NCI-H2196 (cell line): ENCODE measurements at regions not wholly inside any gene's neighbourhood (a gene's known extent, or its start where the extent isn't known, plus 50 kb on each side); places are given as distances from the start of the nearest gene placed in this dataset.
"Not testable (repeated sequence)": the region's sequence is repeated elsewhere in the genome, so short reads cannot be mapped to it uniquely, and the experiment has no call there.

Source experiments
- DNase-seq: peaks from one replicate; lab custom pipeline; 2025; ENCODE audit not compliant: unreplicated experiment; lab: John Stamatoyannopoulos, UW

GRCh38 chr1:195715652-195716051 lies 892.6 kb downstream of the KCNT2 start:
- DNase-seq: no peak

- no peak for DNase-seq
Measured at GRCh38 chr1:195714248-195714647, 894.0 kb downstream of the KCNT2 start.

- DNase-seq: no peak
Measured at GRCh38 chr1:195709821-195710220, 898.4 kb downstream of the KCNT2 start.

GRCh38 chr1:195704028-195704427 lies 904.2 kb downstream of the KCNT2 start:
- no peak for DNase-seq

GRCh38 chr1:195701149-195701548 lies 907.1 kb downstream of the KCNT2 start:
- DNase-seq: no peak

GRCh38 chr1:195697130-195697529 lies 911.1 kb downstream of the KCNT2 start:
- DNase-seq: no peak

GRCh38 chr1:195686764-195687163 lies 921.5 kb downstream of the KCNT2 start:
- DNase-seq: no peak

GRCh38 chr1:195664628-195665027 lies 943.6 kb downstream of the KCNT2 start:
- no peak for DNase-seq

GRCh38 chr1:195663549-195664280 lies 944.5 kb downstream of the KCNT2 start:
- no peak for DNase-seq

GRCh38 chr1:195656780-195657179 lies 951.5 kb downstream of the KCNT2 start:
- no peak for DNase-seq

GRCh38 chr1:195648875-195649274 lies 959.4 kb downstream of the KCNT2 start:
- DNase-seq: not testable (repeated sequence)

- no peak for DNase-seq
Measured at GRCh38 chr1:195637539-195637938, 970.7 kb downstream of the KCNT2 start.

GRCh38 chr1:195618287-195618686 lies 990.0 kb downstream of the KCNT2 start:
- no peak for DNase-seq

- DNase-seq: no peak
Measured at GRCh38 chr1:195617106-195617505, 991.1 kb downstream of the KCNT2 start.

- DNase-seq: no peak
Measured at GRCh38 chr1:195608883-195609282, 999.4 kb downstream of the KCNT2 start.

GRCh38 chr1:195606483-195606882 lies 1001.8 kb downstream of the KCNT2 start:
- no peak for DNase-seq

- DNase-seq: no peak
Measured at GRCh38 chr1:195604287-195604686, 1004.0 kb downstream of the KCNT2 start.

- no peak for DNase-seq
Measured at GRCh38 chr1:195597891-195598290, 1010.3 kb downstream of the KCNT2 start.

GRCh38 chr1:195594773-195595172 lies 1013.5 kb downstream of the KCNT2 start:
- no peak for DNase-seq

- DNase-seq: no peak
Measured at GRCh38 chr1:195594322-195594721, 1013.9 kb downstream of the KCNT2 start.

- DNase-seq: no peak
Measured at GRCh38 chr1:195591917-195592672, 1016.1 kb downstream of the KCNT2 start.

GRCh38 chr1:195590649-195591048 lies 1017.6 kb downstream of the KCNT2 start:
- no peak for DNase-seq
